Astrocyte of the spinal cord (primary cell): ENCODE measurements at regions not wholly inside any gene's neighbourhood (a gene's known extent, or its start where the extent isn't known, plus 50 kb on each side); places are given as distances from the start of the nearest gene placed in this dataset.
A peak's percentile ranks its signal among the peaks of the same experiment; 100 is the strongest.

Experiments used
- DNase-seq: peaks from one replicate; pipeline ENCODE4 v3.0.0; 2011; ENCODE audit warnings: low read depth, low spot score
- H3K4me3 ChIP-seq: 2 replicates; pipeline ENCODE4 v1.5.1; 2011; ENCODE audit warnings: low read depth, mild to moderate bottlenecking, low read length, moderate library complexity
- CTCF ChIP-seq: IDR thresholded peaks from 2 replicates; pipeline ENCODE4 v1.5.1; 2012; ENCODE audit warnings: low read depth, mild to moderate bottlenecking, low read length, inconsistent platforms
- in situ Hi-C: cut with HindIII; loops from 2 replicates; pipeline ENCODE4 v1.10.0; 2017; ENCODE audit warnings: low sequenced_read_pairs

GRCh38 chr18:60663060-60663989 lies 290.8 kb upstream of the MC4R start:
- no peak for DNase-seq
- H3K4me3 ChIP-seq: no peak overlapping the region
- in situ Hi-C loops: no loop called here
- TF ChIP-seq CTCF: no peak

GRCh38 chr18:60664736-60665135 lies 292.2 kb upstream of the MC4R start:
- DNase-seq: no peak
- H3K4me3 ChIP-seq: no peak overlapping the region
- TF ChIP-seq CTCF: no peak
- in situ Hi-C loops: no loop called here

GRCh38 chr18:60667016-60667415 lies 294.4 kb upstream of the MC4R start:
- H3K4me3 ChIP-seq: no peak overlapping the region
- TF ChIP-seq CTCF: no peak
- in situ Hi-C loops: no loop called here
- no peak for DNase-seq

- in situ Hi-C loops: no loop called here
- no peak overlapping the region for H3K4me3 ChIP-seq
- DNase-seq: no peak
- TF ChIP-seq CTCF: peak; percentile 15
These were observed 296.0 kb upstream of the MC4R start for GRCh38 chr18:60668583-60668982.

- no peak for DNase-seq
- no peak for TF ChIP-seq CTCF
- no peak overlapping the region for H3K4me3 ChIP-seq
- in situ Hi-C loops: no loop called here
These were observed 297.4 kb upstream of the MC4R start for GRCh38 chr18:60669938-60670337.

GRCh38 chr18:60671021-60671420 lies 298.4 kb upstream of the MC4R start:
- H3K4me3 ChIP-seq: no peak overlapping the region
- TF ChIP-seq CTCF: no peak
- no peak for DNase-seq
- in situ Hi-C loops: no loop called here
